GM19035 (cell line): ENCODE measurements at regions not wholly inside any gene's neighbourhood (a gene's known extent, or its start where the extent isn't known, plus 50 kb on each side); places are given as distances from the start of the nearest gene placed in this dataset.

Experiments used
- ATAC-seq: cut with Tn5 transposase; IDR thresholded peaks from one replicate; pipeline ENCODE4 v1.9.1; 2021; ENCODE audit not compliant: unreplicated experiment

DNA sequence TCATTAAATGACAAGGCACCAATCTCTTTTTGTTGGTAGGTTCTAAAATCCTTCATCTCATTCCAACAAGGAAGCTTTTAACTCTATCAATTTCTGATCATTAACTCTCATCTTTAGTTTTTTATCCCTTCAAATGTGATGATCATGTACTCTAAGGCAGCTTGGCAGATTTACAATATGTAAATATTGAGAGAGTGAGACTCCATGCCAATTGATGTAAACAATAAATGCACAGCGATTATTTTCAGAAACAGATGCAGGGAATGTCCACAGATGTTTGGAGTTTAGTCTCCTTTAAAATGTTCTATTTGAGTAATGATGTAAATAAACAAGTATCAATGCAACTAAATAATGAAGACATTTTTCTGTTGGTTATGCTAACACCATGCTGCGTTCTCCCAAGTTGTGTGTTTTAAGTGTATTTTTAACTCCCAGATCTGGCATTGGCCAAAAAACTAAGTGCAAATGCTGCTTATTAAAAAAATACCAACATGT, 213.8 kb downstream of the AHR start:
- no peak for ATAC-seq

DNA sequence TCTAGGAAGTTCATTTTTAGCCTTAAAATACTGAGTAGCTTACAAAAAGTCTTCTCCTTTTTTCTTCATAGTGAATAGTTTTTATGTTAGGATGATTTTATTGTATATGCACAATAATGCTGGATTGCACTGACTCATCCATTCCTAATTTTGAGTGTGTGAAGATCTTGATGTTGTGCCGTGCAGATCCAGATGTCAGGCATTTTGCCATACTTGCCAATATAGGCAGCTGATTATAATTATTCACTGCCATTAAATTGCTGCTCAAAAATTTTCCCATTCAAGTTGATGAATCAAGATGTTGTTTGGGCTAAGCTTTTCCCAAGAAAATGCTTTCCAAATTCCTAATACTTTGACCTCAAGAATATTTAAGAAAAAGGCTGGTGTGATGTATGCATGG, 218.3 kb downstream of the AHR start:
- no peak for ATAC-seq

DNA sequence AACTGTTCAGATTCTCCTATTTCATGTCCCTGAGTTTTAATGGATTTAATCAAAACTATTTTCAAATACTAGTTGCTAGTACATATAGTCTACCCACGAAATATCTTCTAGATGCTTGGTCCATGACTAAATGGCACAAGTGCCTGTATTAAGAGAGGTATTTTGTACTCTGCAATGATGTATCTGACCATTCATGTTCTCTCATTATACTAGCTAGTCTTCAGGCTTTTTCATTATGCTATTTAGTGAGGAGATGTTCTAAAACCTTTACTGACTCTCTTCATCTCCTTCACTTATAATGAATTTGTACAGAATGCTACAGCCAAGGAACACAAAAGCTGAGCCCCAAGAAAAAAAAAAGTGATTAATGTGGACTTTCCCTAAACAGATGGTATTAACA, 222.5 kb downstream of the AHR start:
- no peak for ATAC-seq

DNA sequence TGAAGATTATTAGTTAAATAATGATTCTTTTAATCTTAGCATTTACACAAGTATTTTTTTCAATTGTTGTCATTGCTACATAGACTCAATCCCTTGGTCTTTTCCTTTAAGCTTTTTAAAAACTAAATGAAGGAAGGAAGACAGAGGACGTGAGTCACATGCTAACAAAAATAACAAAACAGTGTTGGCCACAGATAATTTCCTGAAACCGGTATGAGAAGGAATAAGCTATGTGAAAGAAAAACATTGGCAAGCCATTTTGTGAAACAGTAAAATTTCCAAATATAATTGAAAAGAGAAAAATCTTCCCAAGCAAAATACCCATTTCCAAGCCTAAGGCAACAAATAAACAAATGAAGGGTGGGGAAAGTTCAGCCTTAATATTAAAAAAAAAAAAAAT, 223.0 kb downstream of the AHR start:
- ATAC-seq = no peak

DNA sequence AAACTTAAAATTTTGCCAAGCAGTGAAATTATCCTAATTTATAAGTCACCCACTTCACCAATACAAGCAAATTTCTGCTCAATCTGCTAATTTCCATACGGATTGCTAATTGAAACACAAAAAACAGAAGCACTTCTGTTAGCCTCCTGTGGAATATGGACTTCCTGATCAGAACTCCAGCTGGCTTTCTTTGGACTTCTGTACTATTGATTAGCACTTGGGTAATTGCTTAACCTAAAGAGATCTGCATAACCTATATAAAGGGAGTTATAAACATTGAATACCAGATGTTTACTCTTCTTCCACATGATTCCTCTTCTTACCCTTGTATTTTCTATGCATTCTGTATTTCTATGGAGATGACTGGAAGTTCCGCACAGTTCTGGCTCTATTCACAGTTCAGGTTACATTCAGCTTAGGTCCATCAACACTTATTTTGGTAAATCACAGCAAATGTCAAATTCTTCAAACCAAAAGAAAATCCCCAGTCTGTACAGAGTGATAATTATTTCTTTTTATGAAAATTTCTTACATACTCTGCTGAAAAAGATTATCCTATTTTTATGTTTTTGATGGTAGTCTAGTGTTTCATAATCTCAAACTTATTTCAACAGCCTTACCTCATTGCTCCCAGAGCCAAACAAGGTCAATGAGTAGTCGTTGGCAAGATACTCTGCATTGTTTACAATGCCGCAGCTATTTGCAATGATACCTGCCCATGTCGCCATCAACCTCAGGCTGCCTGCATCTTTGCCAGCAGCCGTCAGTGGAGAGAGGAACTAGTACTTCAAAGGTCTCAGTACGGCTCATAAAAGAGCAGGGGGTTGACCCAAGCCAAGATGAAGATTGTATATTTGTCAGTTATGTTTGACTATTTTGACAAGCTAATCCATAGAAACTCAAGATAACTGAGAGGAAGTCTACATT, 225.6 kb downstream of the AHR start:
- no peak for ATAC-seq

DNA sequence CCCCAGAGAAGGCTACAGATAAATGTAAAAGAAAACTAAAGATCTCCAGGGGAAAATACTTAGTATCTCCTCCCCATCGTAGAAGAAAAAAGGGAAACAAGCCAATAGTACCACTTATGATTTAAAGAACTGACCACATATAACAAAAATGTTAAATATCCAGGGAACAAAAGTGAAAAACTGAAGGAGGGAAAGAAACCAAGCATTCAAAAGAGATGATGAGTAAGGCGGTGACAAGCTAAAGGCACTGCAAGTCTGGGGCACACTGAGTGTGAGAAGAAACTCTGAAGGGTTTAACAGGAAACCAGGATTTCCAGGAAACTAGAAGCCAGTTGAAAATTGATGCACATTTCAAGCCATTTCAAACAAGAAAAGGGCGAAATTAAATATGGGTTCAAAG, 226.3 kb downstream of the AHR start:
- no peak for ATAC-seq

DNA sequence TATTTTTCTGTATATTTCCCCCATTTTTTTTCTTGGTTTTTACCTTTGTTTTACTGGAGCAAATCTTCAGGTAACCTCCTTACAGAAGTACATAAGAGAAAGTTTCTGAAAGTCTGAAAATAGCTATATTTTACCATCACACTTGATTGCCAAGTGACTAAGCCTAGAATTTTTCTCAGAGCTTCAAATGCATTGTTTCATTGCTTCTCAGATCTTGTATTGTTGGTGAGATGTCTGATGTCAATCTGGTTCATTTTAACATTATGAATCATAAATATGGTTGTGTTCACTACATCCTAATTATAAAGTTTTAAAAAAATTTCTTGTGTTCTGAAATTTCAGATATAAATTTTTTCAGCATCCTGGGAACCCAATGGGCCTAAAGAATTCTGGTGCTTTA, 228.2 kb downstream of the AHR start:
- ATAC-seq = no peak

DNA sequence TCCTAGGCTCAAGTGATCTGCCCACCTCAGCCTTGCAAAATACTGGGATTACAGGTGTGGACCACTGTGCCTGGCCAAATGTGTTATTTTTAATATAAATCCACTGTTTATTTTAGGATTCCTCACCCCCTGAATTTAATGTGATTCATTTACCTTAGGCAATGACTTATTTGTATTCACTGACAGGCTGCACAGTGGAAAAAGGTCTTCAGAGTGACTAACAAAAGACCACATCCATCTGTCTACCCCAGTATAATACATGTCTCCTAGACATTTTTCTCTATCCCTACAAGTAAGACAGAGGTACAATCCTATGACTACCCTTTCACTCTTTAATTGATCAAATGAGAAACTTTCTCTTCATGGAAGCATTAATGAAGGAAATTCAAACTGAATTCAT, 230.2 kb downstream of the AHR start:
- no peak for ATAC-seq

DNA sequence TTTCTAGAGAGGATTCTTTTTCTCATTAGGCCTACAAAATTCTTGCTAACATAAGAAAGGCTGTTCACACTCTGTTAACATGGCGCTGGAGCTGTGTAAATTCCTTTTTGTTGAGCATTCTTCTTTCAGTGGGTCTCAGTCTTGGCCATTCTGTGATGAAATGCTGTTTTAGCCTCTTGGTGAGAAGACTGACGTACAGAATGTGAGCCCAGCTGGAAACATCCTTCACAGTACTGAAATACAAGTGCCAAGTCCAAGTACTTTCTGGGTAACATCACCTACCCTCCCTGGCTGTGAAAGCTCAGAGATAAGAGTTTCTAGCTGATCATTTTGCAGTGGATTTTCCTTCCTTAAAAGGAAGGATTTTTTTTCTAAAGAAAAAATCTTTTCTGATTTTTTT, 231.8 kb downstream of the AHR start:
- no peak for ATAC-seq

DNA sequence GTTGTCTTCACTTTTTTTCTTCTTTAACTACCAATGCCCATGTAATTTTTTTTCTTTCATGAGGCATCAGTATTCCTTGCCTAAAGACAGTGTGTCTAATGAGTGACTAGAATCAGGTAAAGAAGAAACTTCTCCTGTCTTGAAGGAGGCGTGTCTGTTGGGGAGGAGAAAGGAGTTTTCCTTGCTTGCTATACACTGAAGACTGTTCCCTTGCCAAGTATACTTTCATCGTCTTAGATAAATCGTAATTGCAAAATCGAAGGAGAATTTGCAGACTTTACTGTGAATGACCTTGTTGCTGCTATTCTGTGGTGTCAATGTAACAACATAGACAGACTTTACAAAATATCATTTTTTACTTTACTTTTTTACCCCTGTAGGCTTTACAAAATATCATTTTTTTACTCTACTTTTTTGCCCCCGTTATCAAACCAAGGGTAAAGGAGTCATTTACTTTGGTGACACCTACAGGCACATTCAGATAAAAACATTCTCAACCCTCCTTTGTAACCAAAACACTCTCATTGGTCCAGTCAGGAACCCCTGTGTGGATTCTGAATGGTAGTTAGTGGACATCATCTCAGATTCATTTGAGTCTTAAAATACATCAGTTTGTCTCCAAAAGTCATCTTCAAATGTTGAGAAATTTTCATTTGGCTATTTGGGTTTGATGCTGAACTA, 232.4 kb downstream of the AHR start:
- ATAC-seq = peak; percentile 64

DNA sequence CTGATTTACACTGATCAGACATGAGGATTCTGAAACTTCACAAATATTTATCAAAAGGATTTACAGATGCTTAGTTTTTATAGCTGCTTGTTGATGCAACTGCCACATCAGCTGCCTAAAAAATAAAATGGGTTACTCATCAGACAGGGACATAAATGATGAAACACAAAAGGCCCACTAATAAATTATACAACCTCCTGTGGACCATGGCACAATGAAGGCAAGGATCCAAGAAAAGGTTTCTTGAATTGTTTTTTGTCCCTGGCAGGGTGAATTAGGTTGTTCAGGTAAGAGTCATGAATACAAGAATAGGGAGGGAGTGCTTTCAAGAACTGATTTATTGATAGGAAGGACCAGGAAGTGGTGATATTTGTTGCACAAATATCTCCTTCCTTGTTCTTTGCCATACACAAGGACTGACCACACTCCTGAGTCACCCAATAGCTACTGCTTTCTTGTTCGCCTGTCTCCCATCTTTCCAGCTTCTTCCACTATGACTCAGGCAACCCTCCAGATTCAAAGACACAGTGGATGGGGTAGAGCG, 234.5 kb downstream of the AHR start:
- ATAC-seq = no peak

DNA sequence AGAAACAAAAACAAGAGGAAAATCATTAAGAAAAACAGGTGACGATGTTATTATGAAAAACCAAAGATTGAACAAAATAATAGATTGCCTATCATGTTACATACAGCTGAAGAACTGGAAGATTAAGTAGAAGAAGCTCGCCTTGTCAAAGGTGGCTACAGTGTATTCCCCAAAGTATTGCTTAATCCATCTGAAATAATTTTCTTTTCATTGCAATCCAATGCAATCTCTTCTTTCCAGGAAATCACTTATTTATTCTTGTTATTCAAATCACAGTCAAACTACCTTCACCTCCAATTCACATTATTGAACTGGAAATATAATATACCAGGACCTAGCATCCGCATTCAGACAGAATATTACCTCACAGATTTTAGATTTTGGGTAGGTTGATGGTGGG, 235.9 kb downstream of the AHR start:
- no peak for ATAC-seq

DNA sequence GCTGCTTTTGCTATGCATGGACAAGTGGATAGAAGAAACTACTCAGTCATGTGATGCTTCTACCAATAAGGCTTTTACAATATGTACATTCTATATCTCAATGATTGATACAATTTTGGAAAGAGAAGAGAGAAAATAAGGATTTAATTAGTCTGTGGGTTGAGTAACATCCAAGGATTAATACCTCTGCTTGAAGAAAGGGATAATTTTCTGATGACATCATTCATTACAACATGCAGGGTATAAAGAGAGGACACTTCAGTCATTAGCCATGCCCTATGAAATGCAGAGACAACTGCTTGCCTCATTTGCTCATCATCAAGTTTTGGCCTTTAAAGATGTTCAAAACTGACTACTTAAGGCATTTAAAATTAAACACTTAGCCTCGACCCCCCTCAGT, 237.3 kb downstream of the AHR start:
- ATAC-seq = no peak

DNA sequence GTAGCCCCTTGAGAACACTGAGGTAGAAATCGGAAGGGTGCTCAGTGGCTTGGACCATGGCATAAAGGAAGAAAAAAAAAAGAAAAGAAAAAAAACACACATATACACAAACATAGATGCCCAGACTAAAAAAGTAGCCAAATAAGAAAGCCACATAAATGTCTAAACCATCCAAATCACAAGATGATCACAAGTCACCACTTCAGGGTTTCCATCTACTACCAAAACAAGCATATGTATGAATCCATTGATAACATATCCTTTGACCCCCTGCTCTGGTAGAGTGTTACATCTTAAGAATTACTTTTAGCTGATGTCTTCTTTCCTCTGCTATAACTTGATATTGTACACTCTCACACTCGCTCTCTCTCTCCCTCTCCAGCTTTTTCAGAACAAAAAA, 245.9 kb downstream of the AHR start:
- ATAC-seq = no peak

DNA sequence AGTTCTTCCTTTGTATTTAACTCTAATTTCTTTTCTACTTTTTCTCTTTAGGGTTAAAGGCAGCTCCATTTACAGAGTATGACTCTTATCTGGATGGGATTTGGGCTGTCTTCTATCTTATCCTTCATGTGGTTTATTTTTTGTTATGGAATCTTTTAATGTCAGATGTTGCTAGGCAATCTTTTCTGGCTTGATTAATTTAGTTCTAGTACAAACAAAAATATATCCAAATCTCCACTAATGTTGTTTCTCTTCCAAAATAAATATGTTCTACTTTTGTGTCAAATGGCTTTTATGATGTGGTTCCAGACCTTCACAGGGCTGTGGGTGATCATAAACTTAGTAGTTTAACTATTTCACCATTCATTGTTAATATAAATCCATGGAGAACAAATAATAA, 246.9 kb downstream of the AHR start:
- ATAC-seq = no peak

DNA sequence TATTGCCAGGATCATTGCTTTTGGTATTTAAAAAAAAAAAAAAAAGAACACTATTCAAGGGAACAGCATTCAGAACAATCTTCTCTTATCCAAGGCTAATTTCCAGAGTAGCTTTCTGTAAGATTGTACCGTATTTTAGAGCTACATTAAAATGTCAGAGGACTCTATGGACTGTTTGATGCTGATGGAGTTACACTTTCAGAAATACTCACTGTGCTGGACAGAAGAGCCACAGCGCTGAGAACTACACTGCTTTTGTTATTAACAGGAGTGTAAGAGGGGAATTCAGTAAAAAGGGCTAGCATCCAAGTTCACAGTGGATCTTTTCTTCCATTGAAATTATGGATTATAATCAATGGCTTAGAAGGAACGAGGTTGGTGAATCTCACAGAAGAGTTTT, 247.7 kb downstream of the AHR start:
- ATAC-seq = no peak

DNA sequence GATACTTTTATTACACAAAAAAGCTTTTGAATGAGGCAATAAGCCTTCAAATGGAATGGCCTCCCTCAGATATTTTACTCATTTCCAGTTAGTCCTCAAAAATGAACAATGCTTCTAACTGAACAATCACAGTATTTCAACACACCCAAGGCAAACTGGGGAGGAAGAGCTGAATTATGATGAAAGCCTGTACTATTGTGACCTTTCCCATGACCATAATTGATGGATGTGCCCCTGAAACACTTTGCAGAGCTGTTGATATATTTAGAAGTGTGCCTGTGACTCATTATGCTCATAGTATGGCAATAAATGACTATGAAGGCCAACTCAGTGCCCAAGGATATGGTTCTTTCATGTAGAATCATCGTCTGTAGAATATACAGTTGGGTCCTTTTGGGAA, 248.1 kb downstream of the AHR start:
- ATAC-seq = no peak

DNA sequence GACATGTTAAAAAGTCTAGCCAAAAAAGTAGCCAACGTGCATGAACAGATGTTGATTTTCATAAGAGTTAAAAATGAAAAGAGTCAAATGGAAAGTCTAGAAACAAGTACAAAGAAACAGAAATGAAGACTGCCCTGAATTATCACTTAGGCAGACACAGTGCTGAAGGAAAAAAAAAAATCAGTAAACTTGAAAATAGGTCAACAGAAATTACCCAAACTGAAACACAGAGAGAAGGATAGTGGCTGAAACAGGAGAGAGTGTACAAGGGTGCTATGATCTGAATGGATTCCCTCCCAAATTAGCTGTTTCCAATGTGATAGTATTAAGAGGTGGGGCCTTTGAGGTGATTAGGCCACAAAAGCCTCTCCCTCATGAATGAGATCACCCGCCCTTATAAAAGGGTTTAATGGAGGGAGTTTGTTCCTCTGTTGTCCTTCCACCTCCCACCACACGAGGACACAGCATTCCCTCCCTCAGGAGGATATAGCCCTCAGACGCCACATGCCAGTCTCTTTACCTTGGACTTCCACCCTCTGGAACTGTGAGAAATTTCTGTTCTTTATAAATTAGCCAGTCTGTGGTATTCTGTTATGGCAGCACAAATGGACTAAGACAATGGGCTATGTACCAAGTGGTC, 249.7 kb downstream of the AHR start:
- ATAC-seq = no peak

DNA sequence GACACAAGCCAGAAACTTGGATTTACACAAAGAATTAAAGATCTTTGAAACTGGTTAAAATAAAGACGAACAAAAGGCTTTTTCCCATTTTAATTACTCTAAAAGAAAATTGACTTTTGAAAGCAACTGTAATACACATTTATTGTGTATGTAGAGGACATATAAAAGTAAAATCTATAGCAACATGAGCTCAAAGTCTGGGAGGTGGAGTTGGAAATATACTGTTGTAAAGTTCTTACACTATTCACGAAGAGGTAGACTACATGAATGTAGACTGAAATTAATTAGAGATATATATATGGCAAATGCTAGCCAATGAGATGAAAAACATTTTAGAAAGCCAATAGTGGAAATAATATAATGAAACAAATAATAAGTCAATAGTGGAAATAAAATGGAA, 251.0 kb downstream of the AHR start:
- ATAC-seq = no peak

DNA sequence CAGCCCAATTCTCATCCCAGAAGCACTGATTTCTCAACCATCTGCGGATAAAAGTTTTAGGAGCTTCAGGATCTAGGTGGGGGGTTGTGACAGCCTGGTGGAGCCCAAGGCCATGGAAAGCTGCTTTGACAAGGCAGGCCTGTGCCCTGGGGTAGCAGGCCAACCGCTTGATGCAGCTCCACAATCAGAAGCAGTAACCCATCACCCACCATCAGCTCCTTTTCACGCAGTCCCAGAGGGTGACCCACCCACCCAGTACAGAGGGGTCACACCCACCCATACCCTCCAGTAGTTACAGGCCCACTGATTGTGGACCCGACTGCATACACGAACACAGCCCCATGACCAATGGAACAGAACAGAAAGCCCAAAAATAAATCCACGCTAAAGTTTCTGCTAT, 253.9 kb downstream of the AHR start:
- ATAC-seq = no peak

DNA sequence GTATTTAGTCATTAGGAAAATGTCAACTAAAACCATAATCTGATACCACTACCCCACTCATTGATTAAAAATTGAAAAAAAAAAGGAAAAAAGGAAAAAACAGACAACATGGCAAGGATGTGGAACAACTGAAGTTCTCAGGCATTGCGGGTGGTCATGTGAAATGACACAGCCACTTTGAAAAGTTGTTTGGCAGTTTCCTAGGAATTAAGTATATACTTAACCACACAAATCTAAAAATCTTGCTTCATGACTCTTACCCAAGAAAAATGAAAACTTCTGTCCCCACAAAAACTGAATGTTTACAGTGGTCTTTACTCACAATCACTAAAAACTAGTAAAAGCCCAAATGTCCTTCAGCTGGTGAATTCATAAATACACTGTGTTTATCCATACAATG, 254.5 kb downstream of the AHR start:
- ATAC-seq = no peak
